Urinary bladder (tissue), 3 donors: ENCODE measurements at regions not wholly inside any gene's neighbourhood (a gene's known extent, or its start where the extent isn't known, plus 50 kb on each side); places are given as distances from the start of the nearest gene placed in this dataset.
"Not testable (repeated sequence)": the region's sequence is repeated elsewhere in the genome, so short reads cannot be mapped to it uniquely, and the experiment has no call there.

Experiments
- DNase-seq: peaks from one replicate; pipeline ENCODE4 v3.0.0-alpha.2; 2015; ENCODE audit errors: extremely low spot score
- H3K27ac ChIP-seq: one replicate; pipeline ENCODE4 v1.5.1; 2013; ENCODE audit warnings: low read depth, mild to moderate bottlenecking, moderate library complexity
- H3K36me3 ChIP-seq: one replicate; pipeline ENCODE4 v1.6.1; 2013; ENCODE audit warnings: mild to moderate bottlenecking, moderate library complexity; ENCODE audit not compliant: insufficient read depth
- H3K4me1 ChIP-seq: one replicate; pipeline ENCODE4 v1.6.1; 2013; ENCODE audit warnings: mild to moderate bottlenecking, moderate library complexity; ENCODE audit not compliant: insufficient read depth
- H3K4me3 ChIP-seq: one replicate; pipeline ENCODE4 v1.5.1; 2013; ENCODE audit warnings: low read depth, low read length
- WGBS: extraction: QIAGEN DNeasy Blood & Tissue Kit; methylation state at CpG from one replicate; pipeline ENCODE4 v1.1.7; 2013; 5-methylcytosine and 5-hydroxymethylcytosine counted together
- donor health status: healthy with polysubstance abuse.
- donor health status: healthy.

GRCh38 chr11:45391168-45391850 lies 105.2 kb upstream of the SYT13 start:
- Histone ChIP-seq H3K36me3 (no peaks in the 10 kb centered on the region), H3K4me1 (no peaks in the 10 kb centered on the region), H3K4me3 (no peak overlapping the region), H3K27ac (no peak overlapping the region)
- DNase-seq = no peak
- WGBS = 63% methylated on average over 9 of the region's 9 CpGs

GRCh38 chr11:45390407-45390806 lies 104.3 kb upstream of the SYT13 start:
- no peak for DNase-seq
- Histone ChIP-seq H3K36me3 (no peaks in the 10 kb centered on the region), H3K27ac (no peak overlapping the region), H3K4me1 (no peaks in the 10 kb centered on the region), H3K4me3 (no peak overlapping the region)
- 79% methylated on average over 5 of the region's 5 CpGs for WGBS

- WGBS = 74% methylated on average over 1 of the region's 1 CpG
- Histone ChIP-seq H3K4me3 (no peak overlapping the region), H3K36me3 (no peaks in the 10 kb centered on the region), H3K27ac (no peak overlapping the region), H3K4me1 (no peaks in the 10 kb centered on the region)
- DNase-seq = no peak
These were observed 102.3 kb upstream of the SYT13 start for GRCh38 chr11:45388472-45388871.

- WGBS = 72% methylated on average over 2 of the region's 2 CpGs
- not testable (repeated sequence) for H3K27ac ChIP-seq, DNase-seq, H3K36me3 ChIP-seq, H3K4me3 ChIP-seq, H3K4me1 ChIP-seq
These were observed 101.7 kb upstream of the SYT13 start for GRCh38 chr11:45387885-45388284.

DNA sequence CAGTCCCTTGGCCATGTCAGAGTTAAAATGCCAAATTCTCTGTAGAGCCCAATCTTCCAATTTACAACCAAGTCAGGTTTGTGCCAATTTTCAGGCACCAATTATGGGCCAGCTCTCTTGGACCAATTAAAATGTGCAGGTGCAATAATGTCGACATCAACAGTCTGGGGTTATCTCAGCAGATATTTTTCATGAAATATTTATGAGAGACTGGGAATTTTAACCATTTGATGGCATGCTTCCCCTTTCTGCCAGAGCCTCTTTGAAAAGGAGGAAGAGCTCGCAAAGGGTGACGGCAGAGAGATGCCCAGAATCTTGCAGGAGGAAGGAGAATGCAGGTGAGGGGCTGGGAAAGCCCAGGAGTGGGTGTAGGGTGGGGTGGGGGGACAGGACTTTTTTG lies 100.8 kb upstream of the SYT13 start:
- no peak overlapping the region for H3K27ac ChIP-seq
- 39% methylated on average over 3 of the region's 3 CpGs for WGBS
- no peak overlapping the region for H3K4me3 ChIP-seq
- no peaks in the 10 kb centered on the region for H3K36me3 ChIP-seq
- no peaks in the 10 kb centered on the region for H3K4me1 ChIP-seq
- DNase-seq = no peak

GRCh38 chr11:45385844-45386243 lies 99.7 kb upstream of the SYT13 start:
- WGBS = 68% methylated on average over 5 of the region's 5 CpGs
- DNase-seq = no peak

GRCh38 chr11:45385423-45385822 lies 99.3 kb upstream of the SYT13 start:
- no peaks in the 10 kb centered on the region for H3K36me3 ChIP-seq
- WGBS = 84% methylated on average over 9 of the region's 9 CpGs
- H3K4me1 ChIP-seq = no peaks in the 10 kb centered on the region
- no peak overlapping the region for H3K4me3 ChIP-seq
- no peak overlapping the region for H3K27ac ChIP-seq
- DNase-seq = no peak

More at GRCh38 chr11:45385844-45386243, 99.7 kb upstream of the SYT13 start:
- Histone ChIP-seq H3K4me1 (no peaks in the 10 kb centered on the region), H3K36me3 (no peaks in the 10 kb centered on the region), H3K27ac (no peak overlapping the region), H3K4me3 (no peak overlapping the region)

GRCh38 chr11:45384711-45385241 lies 98.6 kb upstream of the SYT13 start:
- H3K4me3 ChIP-seq = no peak overlapping the region
- H3K27ac ChIP-seq = no peak overlapping the region
- no peaks in the 10 kb centered on the region for H3K4me1 ChIP-seq
- H3K36me3 ChIP-seq = no peaks in the 10 kb centered on the region
- 60% methylated on average over 12 of the region's 12 CpGs for WGBS
- DNase-seq = no peak

DNA sequence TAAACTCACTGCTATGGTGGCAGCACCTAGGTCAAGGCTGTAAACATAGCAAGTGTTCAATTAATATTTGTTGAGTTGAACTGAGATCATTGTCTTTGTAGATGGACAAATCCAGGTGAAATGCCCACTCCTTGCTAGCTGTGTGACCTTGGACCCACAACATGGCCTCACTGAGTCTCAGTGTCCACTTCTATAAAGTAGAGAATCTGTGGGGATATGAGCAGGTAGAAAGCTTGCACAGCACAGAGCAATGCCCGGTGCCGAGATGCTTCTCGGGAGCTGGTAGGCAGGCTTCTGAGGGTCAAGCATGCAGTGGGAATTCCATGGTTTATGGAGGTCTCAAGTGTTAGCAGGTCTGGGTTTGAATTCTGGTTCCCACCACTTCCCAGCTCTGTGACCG lies 97.9 kb upstream of the SYT13 start:
- H3K27ac ChIP-seq = no peak overlapping the region
- no peaks in the 10 kb centered on the region for H3K36me3 ChIP-seq

GRCh38 chr11:45383224-45383623 lies 97.1 kb upstream of the SYT13 start:
- H3K36me3 ChIP-seq = no peaks in the 10 kb centered on the region
- no peak overlapping the region for H3K4me3 ChIP-seq
- WGBS = 47% methylated on average over 6 of the region's 6 CpGs
- no peak for DNase-seq
- H3K4me1 ChIP-seq = no peaks in the 10 kb centered on the region
- H3K27ac ChIP-seq = no peak overlapping the region

More for the DNA sequence above, 97.9 kb upstream of the SYT13 start:
- DNase-seq = no peak
- Histone ChIP-seq H3K4me1 (no peaks in the 10 kb centered on the region), H3K4me3 (no peak overlapping the region)
- 81% methylated on average over 4 of the region's 4 CpGs for WGBS

- Histone ChIP-seq H3K4me3 (no peak overlapping the region), H3K4me1 (no peaks in the 10 kb centered on the region), H3K36me3 (no peaks in the 10 kb centered on the region), H3K27ac (no peak overlapping the region)
- no peak for DNase-seq
- 76% methylated on average over 7 of the region's 7 CpGs for WGBS
These were observed 96.2 kb upstream of the SYT13 start for GRCh38 chr11:45382133-45382878.

- Histone ChIP-seq H3K4me3 (no peak overlapping the region), H3K36me3 (no peaks in the 10 kb centered on the region), H3K27ac (no peak overlapping the region), H3K4me1 (no peaks in the 10 kb centered on the region)
- WGBS = 91% methylated on average over 6 of the region's 6 CpGs
- no peak for DNase-seq
These were observed 93.2 kb upstream of the SYT13 start for GRCh38 chr11:45379162-45379863.

DNA sequence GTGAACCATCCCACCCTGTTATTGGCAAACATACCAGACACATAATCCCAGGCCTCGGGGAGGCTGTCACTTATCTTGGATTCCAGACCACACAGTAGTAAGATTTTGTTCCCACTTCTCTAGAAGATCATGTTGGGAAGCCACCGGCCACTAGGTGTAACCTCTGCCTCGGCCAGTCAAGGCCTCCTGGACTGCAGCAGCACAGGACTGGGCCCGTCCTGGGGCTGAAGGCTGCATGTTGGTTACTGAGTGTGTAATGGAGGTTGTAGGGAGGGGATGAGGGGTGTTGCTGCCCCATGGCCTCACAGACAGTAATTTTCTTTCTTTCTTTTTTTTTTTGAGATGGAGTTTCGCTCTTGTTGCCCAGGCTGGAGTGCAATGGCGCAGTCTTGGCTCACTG lies 92.4 kb upstream of the SYT13 start:
- Histone ChIP-seq H3K4me1 (no peaks in the 10 kb centered on the region), H3K27ac (no peak overlapping the region), H3K4me3 (no peak overlapping the region), H3K36me3 (no peaks in the 10 kb centered on the region)
- WGBS = 83% methylated on average over 6 of the region's 6 CpGs
- no peak for DNase-seq

DNA sequence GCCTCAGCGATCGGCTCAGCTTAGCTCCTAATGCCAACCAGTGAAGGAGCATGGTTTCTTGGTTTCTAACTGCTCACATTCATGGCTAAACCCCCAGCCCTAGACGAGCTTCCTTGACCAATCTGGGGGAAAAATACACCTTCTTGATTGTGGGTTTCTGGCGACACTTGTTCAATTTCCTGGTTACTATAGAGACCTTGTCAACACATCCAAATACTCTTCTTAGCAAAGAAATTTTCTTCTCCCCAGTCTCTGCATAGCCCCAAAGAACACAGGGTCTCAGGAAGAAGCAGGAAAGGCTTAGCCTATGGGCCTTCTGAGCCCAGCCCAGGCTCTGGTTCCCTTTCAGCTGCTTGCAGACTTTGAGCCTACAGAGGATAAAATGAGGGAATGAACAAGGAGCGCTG lies 88.5 kb upstream of the SYT13 start:
- Histone ChIP-seq H3K27ac (no peak overlapping the region), H3K36me3 (no peaks in the 10 kb centered on the region), H3K4me1 (no peaks in the 10 kb centered on the region), H3K4me3 (no peak overlapping the region)
- DNase-seq = no peak
- 68% methylated on average over 5 of the region's 5 CpGs for WGBS
